ENCODE measurements at regions not wholly inside any gene's neighbourhood (a gene's known extent, or its start where the extent isn't known, plus 50 kb on each side); places are given as distances from the start of the nearest gene placed in this dataset.

GRCh38 chr3:159741281-159741680, 247.4 kb upstream of the IL12A start:
- TF ChIP-seq CTCF (IDR thresholded peaks at IDR 0.05) (no peak), EZH2phosphoT487 (IDR thresholded peaks at IDR 0.05) (no peak), EZH2 (IDR thresholded peaks at IDR 0.05) (no peak)
